Erythroblast (primary cell): ENCODE measurements at regions not wholly inside any gene's neighbourhood (a gene's known extent, or its start where the extent isn't known, plus 50 kb on each side); places are given as distances from the start of the nearest gene placed in this dataset.

Experiments
- GATA1 ChIP-seq: IDR thresholded peaks from 2 replicates; pipeline ENCODE4 v1.6.1; 2011; ENCODE audit warnings: low read depth, mild to moderate bottlenecking, control low read depth, low read length, moderate library complexity
- POLR2A ChIP-seq: IDR thresholded peaks from 2 replicates; pipeline ENCODE4 v1.6.1; 2011; ENCODE audit warnings: mild to moderate bottlenecking, low read length

DNA sequence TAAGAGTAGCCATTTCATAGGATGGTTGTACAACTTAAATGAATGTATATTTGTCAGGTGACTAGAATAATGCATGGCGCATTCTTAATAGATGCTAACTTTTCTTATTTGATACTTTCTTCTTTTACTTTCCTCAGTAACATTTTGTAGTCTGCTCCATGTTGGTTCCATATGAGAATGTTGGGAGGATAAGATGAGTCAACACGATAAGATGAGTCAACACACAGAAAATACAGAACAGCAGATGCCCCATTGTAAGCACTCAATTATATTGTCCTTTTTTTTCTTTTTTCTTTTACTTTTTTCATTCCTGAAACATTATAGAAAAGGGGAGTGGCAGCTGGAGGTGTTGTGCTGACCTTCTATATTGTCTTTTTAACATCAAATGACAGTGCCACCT, 92.3 kb upstream of the SPATA31C2 start:
- TF ChIP-seq POLR2A, result no peak
- no peak for TF ChIP-seq GATA1
